SK-N-SH (cell line): ENCODE measurements at regions not wholly inside any gene's neighbourhood (a gene's known extent, or its start where the extent isn't known, plus 50 kb on each side); places are given as distances from the start of the nearest gene placed in this dataset.

Experiments
- CTCF ChIA-PET: fragments of 300-600, 350-600 bp; formaldehyde crosslinking; extraction: SDS; loops from one replicate; lab custom pipeline; 2021; lab: Yijun Ruan, JAX
- POLR2A ChIA-PET: fragments of 350-600 bp; sonication (Branson Sonifier 250); formaldehyde crosslinking; extraction: SDS; loops from one replicate; lab custom pipeline; 2020; ENCODE audit warnings: antibody characterized with exemption, inconsistent platforms; lab: Yijun Ruan, JAX
- DNase-seq: peaks from one replicate; pipeline ENCODE4 v3.0.0; 2012
- H2AFZ ChIP-seq: fragments of 200-600 bp; sonication (generic); 2 replicates; pipeline ENCODE4 v1.8.1; 2016; ENCODE audit warnings: antibody characterized with exemption, mild to moderate bottlenecking, low read depth
- H3F3A ChIP-seq: fragments of 200-600 bp; sonication (generic); replicated peaks from 2 replicates; pipeline ENCODE3; 2016; ENCODE audit warnings: antibody characterized with exemption, mild to moderate bottlenecking; ENCODE audit not compliant: insufficient read depth
- H3K27ac ChIP-seq, 2 experiments: fragments of 200-500 bp in 1 of 2; fragments of 200-600 bp in 1 of 2; sonication (Bioruptor generic) in 1 of 2; sonication (generic), shearing (Covaris generic) in 1 of 2; 2 replicates each; pipeline versions ENCODE4 v1.5.1 to v1.6.1; 2014 to 2016; ENCODE audit warnings: low read depth in 2 of 2, inconsistent platforms in 1 of 2, low read length in 1 of 2, mild to moderate bottlenecking in 1 of 2, mixed read lengths in 1 of 2
- H3K27me3 ChIP-seq: fragments of 200-600 bp; sonication (generic), shearing (Covaris generic); 2 replicates; pipeline ENCODE4 v1.6.1; 2016; ENCODE audit warnings: mixed run types; ENCODE audit not compliant: insufficient read depth
- H3K36me3 ChIP-seq, 2 experiments: fragments of 200-500 bp in 1 of 2; fragments of 200-600 bp in 1 of 2; sonication (Bioruptor generic) in 1 of 2; sonication (generic) in 1 of 2; replicated peaks in 1 of 2; 2 replicates each; pipeline versions ENCODE3 to v1.5.1; 2014 to 2016; ENCODE audit warnings: low read length in 1 of 2, mild to moderate bottlenecking in 1 of 2; ENCODE audit not compliant: insufficient read depth in 2 of 2, control insufficient read depth in 1 of 2
- H3K4me1 ChIP-seq, 2 experiments: fragments of 200-500 bp in 1 of 2; fragments of 200-600 bp in 1 of 2; sonication (Bioruptor generic) in 1 of 2; sonication (generic), shearing (Covaris generic) in 1 of 2; 2 replicates each; pipeline versions ENCODE4 v1.5.1 to v1.6.1; 2014 to 2016; ENCODE audit warnings: low read depth in 1 of 2, low read length in 1 of 2, mixed run types in 1 of 2; ENCODE audit not compliant: insufficient read depth in 2 of 2, control insufficient read depth in 1 of 2
- H3K4me2 ChIP-seq: fragments of 200-600 bp; sonication (generic), shearing (Covaris generic); 2 replicates; pipeline ENCODE4 v1.6.1; 2017; ENCODE audit warnings: mixed run types
- H3K4me3 ChIP-seq, 2 experiments: fragments of 200-500 bp in 1 of 2; fragments of 200-600 bp in 1 of 2; sonication (Bioruptor generic) in 1 of 2; sonication (generic), shearing (Covaris generic) in 1 of 2; 2 replicates each; pipeline versions ENCODE4 v1.5.1 to v1.8.1; 2014 to 2016; ENCODE audit warnings: low read depth in 2 of 2, inconsistent platforms in 1 of 2, low read length in 1 of 2, mild to moderate bottlenecking in 1 of 2, mixed read lengths in 1 of 2, moderate library complexity in 1 of 2
- H3K79me2 ChIP-seq: fragments of 200-600 bp; sonication (generic); 2 replicates; pipeline ENCODE4 v1.8.1; 2017; ENCODE audit warnings: mild to moderate bottlenecking; ENCODE audit not compliant: insufficient read depth
- H3K9ac ChIP-seq: fragments of 200-600 bp; sonication (generic); 2 replicates; pipeline ENCODE4 v1.6.1; 2017; ENCODE audit warnings: mixed run types
- H3K9me2 ChIP-seq: fragments of 200-600 bp; sonication (generic); 2 replicates; pipeline ENCODE4 v1.6.1; 2017; ENCODE audit warnings: mixed run types
- H3K9me3 ChIP-seq: fragments of 200-600 bp; sonication (generic); 2 replicates; pipeline ENCODE4 v1.6.1; 2017; ENCODE audit warnings: mixed run types, mild to moderate bottlenecking, moderate library complexity
- H4K20me1 ChIP-seq: fragments of 200-600 bp; sonication (generic); 2 replicates; pipeline ENCODE4 v1.6.1; 2017; ENCODE audit warnings: mild to moderate bottlenecking, mixed run types; ENCODE audit not compliant: insufficient read depth
- ELF1 ChIP-seq: IDR thresholded peaks from 2 replicates; pipeline ENCODE4 v1.4.0; 2012
- EZH2phosphoT487 ChIP-seq: fragments of 200-600 bp; sonication (generic); IDR thresholded peaks from 2 replicates; pipeline ENCODE4 v1.6.1; 2017; ENCODE audit warnings: low read depth, mixed run types, mild to moderate bottlenecking, antibody characterized with exemption, moderate library complexity, borderline replicate concordance
- FOXM1 ChIP-seq: IDR thresholded peaks from 2 replicates; pipeline ENCODE4 v1.4.0; 2012; ENCODE audit warnings: low read depth, mild to moderate bottlenecking
- GABPA ChIP-seq: IDR thresholded peaks from 2 replicates; pipeline ENCODE4 v1.4.0; 2012; ENCODE audit warnings: low read depth, mild to moderate bottlenecking
- IRF3 ChIP-seq: fragments of 150-350 bp; IDR thresholded peaks from 2 replicates; pipeline ENCODE4 v1.6.1; 2016; ENCODE audit warnings: mild to moderate bottlenecking, low read depth, low read length
- MEF2A ChIP-seq: IDR thresholded peaks from 2 replicates; pipeline ENCODE4 v1.4.0; 2012; ENCODE audit warnings: low read depth, borderline replicate concordance
- NRF1 ChIP-seq: IDR thresholded peaks from 2 replicates; pipeline ENCODE4 v1.6.1; 2012; ENCODE audit warnings: low read depth, mild to moderate bottlenecking, low read length
- RAD21 ChIP-seq: IDR thresholded peaks from 2 replicates; pipeline ENCODE4 v1.6.1; 2012; ENCODE audit warnings: mild to moderate bottlenecking, low read length
- RCOR1 ChIP-seq: fragments of 150-350 bp; IDR thresholded peaks from 2 replicates; pipeline ENCODE4 v1.6.1; 2017; ENCODE audit warnings: antibody characterized with exemption, low read length
- RFX5 ChIP-seq: IDR thresholded peaks from 2 replicates; pipeline ENCODE4 v1.6.1; 2012; ENCODE audit warnings: mild to moderate bottlenecking, improper control_type of control experiment, low read length
- SIN3A ChIP-seq: IDR thresholded peaks from 2 replicates; pipeline ENCODE4 v1.6.1; 2012; ENCODE audit warnings: low read depth, mild to moderate bottlenecking, low read length, moderate library complexity, borderline replicate concordance
- TEAD4 ChIP-seq: IDR thresholded peaks from 2 replicates; pipeline ENCODE4 v1.4.0; 2012; ENCODE audit warnings: mild to moderate bottlenecking, borderline replicate concordance; ENCODE audit not compliant: insufficient read depth
- WGBS: methylation state at CpG from one replicate; pipeline ENCODE4 v1.1.6; 2017; ENCODE audit warnings: low lambda C conversion rate; 5-methylcytosine and 5-hydroxymethylcytosine counted together
- TF ChIP-seq, protein P1 (sequence below): fragments of 200-600 bp; sonication (generic); IDR thresholded peaks from 2 replicates; pipeline ENCODE4 v1.6.1; 2017; ENCODE audit warnings: antibody characterized with exemption, mild to moderate bottlenecking, moderate library complexity
- TF ChIP-seq, protein P2 (sequence below): IDR thresholded peaks from 2 replicates; pipeline ENCODE4 v1.6.1; 2012; ENCODE audit warnings: mild to moderate bottlenecking, low read depth, low read length, moderate library complexity

GRCh38 chr2:4753721-4754120, 938.5 kb upstream of the SOX11 start:
- ChIA-PET CTCF (interaction anchor here (0.7 to 0.9 kb wide), 3 partner anchors 9 to 1026 kb away, joined by 3 read pairs; no protein-coding TSS in a partner anchor), POLR2A (no interaction called here)
- Histone ChIP-seq H3K4me2 (no peak overlapping the region), H3K9me3 (no peaks in the 10 kb centered on the region), H3K36me3 (no peaks in the 10 kb centered on the region), H3K79me2 (no peaks in the 10 kb centered on the region), H3K4me1 (no peaks in the 10 kb centered on the region), H2AFZ (no peak overlapping the region), H3K27ac (no peak overlapping the region), H4K20me1 (no peaks in the 10 kb centered on the region), H3F3A (no peaks in the 10 kb centered on the region), H3K9me2 (no peaks in the 10 kb centered on the region), H3K4me3 (no peak overlapping the region), H3K9ac (no peak overlapping the region), H3K27me3 (no peaks in the 10 kb centered on the region)
- DNase-seq = no peak
- WGBS = 58% methylated on average over 4 of the region's 4 CpGs
- TF ChIP-seq FOXM1 (no peak), TEAD4 (no peak), EZH2phosphoT487 (no peak), RCOR1 (no peak), SIN3A (no peak), NRF1 (no peak), RFX5 (no peak), GABPA (no peak), ELF1 (no peak), RAD21 (no peak), MEF2A (no peak), IRF3 (no peak)
- TF ChIP-seq, protein P1, sequence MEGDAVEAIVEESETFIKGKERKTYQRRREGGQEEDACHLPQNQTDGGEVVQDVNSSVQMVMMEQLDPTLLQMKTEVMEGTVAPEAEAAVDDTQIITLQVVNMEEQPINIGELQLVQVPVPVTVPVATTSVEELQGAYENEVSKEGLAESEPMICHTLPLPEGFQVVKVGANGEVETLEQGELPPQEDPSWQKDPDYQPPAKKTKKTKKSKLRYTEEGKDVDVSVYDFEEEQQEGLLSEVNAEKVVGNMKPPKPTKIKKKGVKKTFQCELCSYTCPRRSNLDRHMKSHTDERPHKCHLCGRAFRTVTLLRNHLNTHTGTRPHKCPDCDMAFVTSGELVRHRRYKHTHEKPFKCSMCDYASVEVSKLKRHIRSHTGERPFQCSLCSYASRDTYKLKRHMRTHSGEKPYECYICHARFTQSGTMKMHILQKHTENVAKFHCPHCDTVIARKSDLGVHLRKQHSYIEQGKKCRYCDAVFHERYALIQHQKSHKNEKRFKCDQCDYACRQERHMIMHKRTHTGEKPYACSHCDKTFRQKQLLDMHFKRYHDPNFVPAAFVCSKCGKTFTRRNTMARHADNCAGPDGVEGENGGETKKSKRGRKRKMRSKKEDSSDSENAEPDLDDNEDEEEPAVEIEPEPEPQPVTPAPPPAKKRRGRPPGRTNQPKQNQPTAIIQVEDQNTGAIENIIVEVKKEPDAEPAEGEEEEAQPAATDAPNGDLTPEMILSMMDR = no peak
- TF ChIP-seq, protein P2, sequence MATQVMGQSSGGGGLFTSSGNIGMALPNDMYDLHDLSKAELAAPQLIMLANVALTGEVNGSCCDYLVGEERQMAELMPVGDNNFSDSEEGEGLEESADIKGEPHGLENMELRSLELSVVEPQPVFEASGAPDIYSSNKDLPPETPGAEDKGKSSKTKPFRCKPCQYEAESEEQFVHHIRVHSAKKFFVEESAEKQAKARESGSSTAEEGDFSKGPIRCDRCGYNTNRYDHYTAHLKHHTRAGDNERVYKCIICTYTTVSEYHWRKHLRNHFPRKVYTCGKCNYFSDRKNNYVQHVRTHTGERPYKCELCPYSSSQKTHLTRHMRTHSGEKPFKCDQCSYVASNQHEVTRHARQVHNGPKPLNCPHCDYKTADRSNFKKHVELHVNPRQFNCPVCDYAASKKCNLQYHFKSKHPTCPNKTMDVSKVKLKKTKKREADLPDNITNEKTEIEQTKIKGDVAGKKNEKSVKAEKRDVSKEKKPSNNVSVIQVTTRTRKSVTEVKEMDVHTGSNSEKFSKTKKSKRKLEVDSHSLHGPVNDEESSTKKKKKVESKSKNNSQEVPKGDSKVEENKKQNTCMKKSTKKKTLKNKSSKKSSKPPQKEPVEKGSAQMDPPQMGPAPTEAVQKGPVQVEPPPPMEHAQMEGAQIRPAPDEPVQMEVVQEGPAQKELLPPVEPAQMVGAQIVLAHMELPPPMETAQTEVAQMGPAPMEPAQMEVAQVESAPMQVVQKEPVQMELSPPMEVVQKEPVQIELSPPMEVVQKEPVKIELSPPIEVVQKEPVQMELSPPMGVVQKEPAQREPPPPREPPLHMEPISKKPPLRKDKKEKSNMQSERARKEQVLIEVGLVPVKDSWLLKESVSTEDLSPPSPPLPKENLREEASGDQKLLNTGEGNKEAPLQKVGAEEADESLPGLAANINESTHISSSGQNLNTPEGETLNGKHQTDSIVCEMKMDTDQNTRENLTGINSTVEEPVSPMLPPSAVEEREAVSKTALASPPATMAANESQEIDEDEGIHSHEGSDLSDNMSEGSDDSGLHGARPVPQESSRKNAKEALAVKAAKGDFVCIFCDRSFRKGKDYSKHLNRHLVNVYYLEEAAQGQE = no peak
- TF ChIP-seq, all 33 proteins: peak for 0
